H1 (cell line): ENCODE measurements at regions not wholly inside any gene's neighbourhood (a gene's known extent, or its start where the extent isn't known, plus 50 kb on each side); places are given as distances from the start of the nearest gene placed in this dataset.

Source experiments
- CHD1 ChIP-seq: IDR thresholded peaks from 2 replicates; pipeline ENCODE4 v1.6.1; 2012; ENCODE audit warnings: low read depth, low read length, improper control_type of control experiment
- EGR1 ChIP-seq: IDR thresholded peaks from 2 replicates; pipeline ENCODE4 v1.6.1; 2011; ENCODE audit warnings: low read depth, low read length, borderline replicate concordance
- GTF2F1 ChIP-seq: IDR thresholded peaks from 2 replicates; pipeline ENCODE4 v1.6.1; 2012; ENCODE audit warnings: low read depth, low read length, improper control_type of control experiment, borderline replicate concordance
- MAFK ChIP-seq: IDR thresholded peaks from 2 replicates; pipeline ENCODE4 v1.6.1; 2012; ENCODE audit warnings: low read depth, mild to moderate bottlenecking, improper control_type of control experiment, low read length
- NANOG ChIP-seq: IDR thresholded peaks from 2 replicates; pipeline ENCODE4 v1.6.1; 2011; ENCODE audit warnings: low read length, low read depth, mild to moderate bottlenecking, inconsistent platforms; ENCODE audit not compliant: insufficient read depth, poor library complexity, severe bottlenecking
- POLR2A ChIP-seq, 2 experiments: IDR thresholded peaks; 1 replicate in 1 of 2; 2 replicates in 1 of 2; pipeline ENCODE4 v1.6.1; 2011; ENCODE audit warnings: low read depth in 2 of 2, low read length in 2 of 2, mild to moderate bottlenecking in 2 of 2; ENCODE audit errors: control extremely low read depth in 1 of 2
- POLR2AphosphoS5 ChIP-seq: IDR thresholded peaks from 2 replicates; pipeline ENCODE4 v1.6.1; 2011; ENCODE audit warnings: low read depth, low read length
- RFX5 ChIP-seq: IDR thresholded peaks from 2 replicates; pipeline ENCODE4 v1.6.1; 2011; ENCODE audit warnings: low read depth, low read length, improper control_type of control experiment, borderline replicate concordance
- SAP30 ChIP-seq: fragments of 300-600 bp; sonication (generic); IDR thresholded peaks from 2 replicates; pipeline ENCODE4 v1.7.1; 2012; ENCODE audit warnings: low read length, moderate library complexity, mild to moderate bottlenecking, inconsistent platforms; ENCODE audit not compliant: insufficient read depth, insufficient replicate concordance
- TAF1 ChIP-seq: IDR thresholded peaks from 2 replicates; pipeline ENCODE4 v1.6.1; 2011; ENCODE audit warnings: mild to moderate bottlenecking, low read depth, low read length
- YY1 ChIP-seq: IDR thresholded peaks from 2 replicates; pipeline ENCODE4 v1.6.1; 2011; ENCODE audit warnings: low read depth, mild to moderate bottlenecking, low read length
- TF ChIP-seq, protein P1 (sequence below): IDR thresholded peaks from 2 replicates; pipeline ENCODE4 v1.6.1; 2012; ENCODE audit warnings: inconsistent platforms

DNA sequence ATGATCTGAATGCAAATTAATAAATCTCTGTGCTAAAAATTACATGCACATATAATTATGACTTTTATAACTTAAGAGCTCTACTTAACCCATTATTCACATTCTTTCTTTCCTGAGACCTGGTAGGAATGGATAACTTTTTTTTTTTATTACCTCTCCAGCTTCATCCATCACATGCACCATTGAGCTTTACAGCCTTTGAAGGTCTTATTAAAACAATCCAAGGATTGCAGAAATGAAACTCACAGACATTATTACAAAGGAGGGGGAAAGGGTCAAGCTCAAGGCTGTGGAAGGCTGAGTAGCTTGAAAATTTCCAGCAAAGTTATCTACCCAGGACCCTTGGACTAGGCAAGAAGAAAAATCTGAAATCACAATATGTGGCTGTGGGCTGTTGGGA lies 202.5 kb upstream of the GRIP1 start (continued):
- TF ChIP-seq RFX5, result no peak
- no peak for TF ChIP-seq MAFK
- TF ChIP-seq TAF1, result no peak
- TF ChIP-seq POLR2AphosphoS5, result no peak
- TF ChIP-seq, protein P1, sequence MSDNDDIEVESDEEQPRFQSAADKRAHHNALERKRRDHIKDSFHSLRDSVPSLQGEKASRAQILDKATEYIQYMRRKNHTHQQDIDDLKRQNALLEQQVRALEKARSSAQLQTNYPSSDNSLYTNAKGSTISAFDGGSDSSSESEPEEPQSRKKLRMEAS, result no peak
- TF ChIP-seq CHD1, result no peak
- no peak for TF ChIP-seq SAP30
- no peak for TF ChIP-seq POLR2A (IDR thresholded peaks at IDR 0.05; ENCODE audit: control extremely low read depth in 1 of 2, low read depth in 2 of 2, low read length in 2 of 2)
- TF ChIP-seq EGR1, result no peak
- TF ChIP-seq GTF2F1, result no peak
- no peak for TF ChIP-seq NANOG
- no peak for TF ChIP-seq YY1
